ENCODE measurements at regions not wholly inside any gene's neighbourhood (a gene's known extent, or its start where the extent isn't known, plus 50 kb on each side); places are given as distances from the start of the nearest gene placed in this dataset.

DNA sequence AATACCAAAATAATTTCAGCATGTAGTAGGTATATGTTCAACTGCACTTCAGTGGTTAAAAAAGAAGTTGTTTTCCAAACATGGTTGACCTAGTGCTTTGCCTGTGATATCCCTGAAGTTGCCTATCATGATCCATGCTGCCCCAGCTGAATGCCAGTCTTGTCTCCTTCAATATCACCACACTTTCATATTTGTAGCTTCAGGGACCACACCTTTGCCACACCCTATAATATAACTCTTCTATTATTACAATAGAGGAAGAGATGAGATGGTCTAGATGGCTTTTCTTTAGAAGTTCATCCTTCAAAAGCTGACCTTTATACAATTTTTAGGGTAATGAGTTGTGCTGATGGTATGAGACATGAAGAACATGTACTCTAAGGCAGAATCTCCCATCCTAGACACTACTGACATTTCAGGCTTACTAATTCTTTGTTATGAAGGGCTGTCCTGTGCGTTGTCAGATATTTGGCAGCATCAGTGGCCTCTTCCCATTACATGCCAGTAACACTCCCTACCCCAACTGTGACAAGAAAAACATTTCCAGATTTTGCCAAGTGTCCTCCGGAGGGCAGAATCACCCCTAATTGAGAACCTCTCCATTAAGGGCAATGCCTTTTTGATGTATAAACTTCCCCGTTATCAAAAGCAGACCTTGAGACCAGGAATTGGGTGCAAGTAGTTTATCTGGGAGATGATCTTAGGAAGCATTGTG lies 76.2 kb upstream of the PLCL2 start:
- dilution Hi-C loops (cut with MboI; ENCODE audit: extremely low pct_ligation_motif_present, low sequenced_read_pairs) (no loop called here), intact Hi-C loops (cut with micrococcal nuclease) (no loop called here)
- H3K36me3 ChIP-seq (ENCODE audit: control insufficient read depth in 2 of 2, extremely low read depth in 1 of 2, insufficient read depth in 2 of 2, low read length in 2 of 2) = no peaks in the 10 kb centered on the region
- H2AFZ ChIP-seq (ENCODE audit: low read depth, low read length) = no peak overlapping the region
- BruUV-seq (replicated peaks) = no TSS peak
- no peak overlapping the region for H3K4me2 ChIP-seq (ENCODE audit: insufficient read depth, low read length)
- H4K20me1 ChIP-seq (replicated peaks; ENCODE audit: control insufficient read depth, extremely low read depth, insufficient read depth, low read length) = no peaks in the 10 kb centered on the region
- H3K79me2 ChIP-seq (ENCODE audit: control insufficient read depth, insufficient read depth, low read length) = no peaks in the 10 kb centered on the region
- H3K9ac ChIP-seq (replicated peaks; ENCODE audit: extremely low read depth, insufficient read depth, low read length) = no peak overlapping the region
- peaks cover 2 to 5% of the 10 kb centered on the region in 2 experiments for H3K27me3 ChIP-seq (ENCODE audit: control insufficient read depth in 2 of 2, insufficient read depth in 2 of 2, low read length in 2 of 2)
- H3K9me3 ChIP-seq (replicated peaks; ENCODE audit: control insufficient read depth, insufficient read depth, low read length) = no peaks in the 10 kb centered on the region
- TF ChIP-seq FOS (IDR thresholded peaks at IDR 0.05; ENCODE audit: borderline replicate concordance, insufficient read depth, low read length) (no peak), POLR2AphosphoS5 (IDR thresholded peaks at IDR 0.05; ENCODE audit: insufficient read depth, low read depth, low read length) (no peak), JUN (IDR thresholded peaks at IDR 0.05; ENCODE audit: borderline replicate concordance, insufficient read depth, insufficient read length, low read depth) (no peak)
- TF ChIP-seq, protein P1, sequence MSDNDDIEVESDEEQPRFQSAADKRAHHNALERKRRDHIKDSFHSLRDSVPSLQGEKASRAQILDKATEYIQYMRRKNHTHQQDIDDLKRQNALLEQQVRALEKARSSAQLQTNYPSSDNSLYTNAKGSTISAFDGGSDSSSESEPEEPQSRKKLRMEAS (IDR thresholded peaks at IDR 0.05; ENCODE audit: insufficient read depth, insufficient read length) = no peak
- H3K27ac ChIP-seq (ENCODE audit: insufficient read depth, low read depth, low read length) = no peak overlapping the region
- no peaks in the 10 kb centered on the region for H3K4me1 ChIP-seq (ENCODE audit: control insufficient read depth, extremely low read depth, insufficient read depth, low read length)
- no peak overlapping the region for H3K4me3 ChIP-seq (replicated peaks in 1 of 3; ENCODE audit: insufficient read depth in 1 of 3, low read depth in 1 of 3, low read length in 3 of 3)
- DNase-seq (ENCODE audit: low read depth, low spot score) (no peak), FAIRE-seq (no peak)
- CTCF ChIA-PET = interaction anchor here (1.2 to 1.4 kb wide), 2 partner anchors 20 to 119 kb away, joined by 3 to 4 read pairs; no protein-coding TSS in a partner anchor
- POLR2A ChIA-PET = no interaction called here
- no peaks in the 10 kb centered on the region for H3K9me1 ChIP-seq (replicated peaks; ENCODE audit: control insufficient read depth, extremely low read depth, insufficient read depth, low read length)

DNA sequence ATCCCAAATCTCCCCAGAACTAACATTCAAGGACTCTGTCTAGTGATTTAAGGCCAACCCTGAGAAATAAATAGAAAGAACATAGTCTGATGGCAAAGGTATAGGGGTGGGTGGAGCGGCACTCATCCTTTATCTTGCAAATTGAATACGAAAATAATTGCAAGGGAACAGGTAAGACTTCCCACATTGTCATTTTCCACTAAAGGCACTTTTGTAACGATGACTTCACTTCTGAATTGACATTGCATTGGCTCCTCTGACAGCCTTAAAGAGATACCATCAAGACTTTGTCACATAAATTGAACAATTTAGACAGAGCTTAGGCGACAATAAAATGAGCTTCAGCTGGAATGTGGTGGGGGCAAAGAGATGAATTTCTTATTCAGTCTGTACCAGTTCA lies 75.3 kb upstream of the PLCL2 start:
- POLR2A ChIA-PET = no interaction called here
- no TSS peak for BruUV-seq (replicated peaks)
- intact Hi-C loops (cut with micrococcal nuclease) = no loop called here

More for the DNA sequence above, 75.3 kb upstream of the PLCL2 start:
- no peaks in the 10 kb centered on the region for H3K36me3 ChIP-seq (ENCODE audit: control insufficient read depth in 2 of 2, extremely low read depth in 1 of 2, insufficient read depth in 2 of 2, low read length in 2 of 2)
- no peak for DNase-seq (ENCODE audit: low read depth, low spot score)
- no peak overlapping the region for H3K9ac ChIP-seq (replicated peaks; ENCODE audit: extremely low read depth, insufficient read depth, low read length)
- H3K9me3 ChIP-seq (replicated peaks; ENCODE audit: control insufficient read depth, insufficient read depth, low read length) = no peaks in the 10 kb centered on the region
- H3K9me1 ChIP-seq (replicated peaks; ENCODE audit: control insufficient read depth, extremely low read depth, insufficient read depth, low read length) = no peaks in the 10 kb centered on the region
- H3K4me3 ChIP-seq (replicated peaks in 1 of 3; ENCODE audit: insufficient read depth in 1 of 3, low read depth in 1 of 3, low read length in 3 of 3) = no peak overlapping the region
- no peaks in the 10 kb centered on the region for H4K20me1 ChIP-seq (replicated peaks; ENCODE audit: control insufficient read depth, extremely low read depth, insufficient read depth, low read length)
- no peak overlapping the region for H2AFZ ChIP-seq (ENCODE audit: low read depth, low read length)
- no peak for FAIRE-seq
- H3K27ac ChIP-seq (ENCODE audit: insufficient read depth, low read depth, low read length) = no peak overlapping the region
- no peaks in the 10 kb centered on the region for H3K4me1 ChIP-seq (ENCODE audit: control insufficient read depth, extremely low read depth, insufficient read depth, low read length)
- dilution Hi-C loops (cut with MboI; ENCODE audit: extremely low pct_ligation_motif_present, low sequenced_read_pairs) = no loop called here
- CTCF ChIA-PET = interaction anchor here (1.3 to 1.4 kb wide), 2 partner anchors 12 to 62 kb away, joined by 3 read pairs; no protein-coding TSS in a partner anchor
- no peak overlapping the region for H3K4me2 ChIP-seq (ENCODE audit: insufficient read depth, low read length)
- TF ChIP-seq MYC (IDR thresholded peaks at IDR 0.05; ENCODE audit: low read depth, low read length) (no peak), CTCF (IDR thresholded peaks at IDR 0.05; ENCODE audit: extremely low read depth in 1 of 2, insufficient read depth in 1 of 2, low read depth in 1 of 2, low read length in 2 of 2) (no peak), FOS (IDR thresholded peaks at IDR 0.05; ENCODE audit: borderline replicate concordance, insufficient read depth, low read length) (no peak), GATA2 (IDR thresholded peaks at IDR 0.05; ENCODE audit: insufficient read depth, insufficient read length, low read depth, low read length) (no peak), JUN (IDR thresholded peaks at IDR 0.05; ENCODE audit: borderline replicate concordance, insufficient read depth, insufficient read length, low read depth) (no peak), POLR2A (IDR thresholded peaks at IDR 0.05; ENCODE audit: low read depth, low read length) (no peak), POLR2AphosphoS5 (IDR thresholded peaks at IDR 0.05; ENCODE audit: insufficient read depth, low read depth, low read length) (no peak), EZH2 (IDR thresholded peaks at IDR 0.05; ENCODE audit: borderline replicate concordance, low read depth, low read length, severe bottlenecking) (no peak)
- TF ChIP-seq, protein P1 (IDR thresholded peaks at IDR 0.05; ENCODE audit: insufficient read depth, insufficient read length) = no peak
- peaks cover 2 to 5% of the 10 kb centered on the region in 2 experiments for H3K27me3 ChIP-seq (ENCODE audit: control insufficient read depth in 2 of 2, insufficient read depth in 2 of 2, low read length in 2 of 2)
- no peaks in the 10 kb centered on the region for H3K79me2 ChIP-seq (ENCODE audit: control insufficient read depth, insufficient read depth, low read length)

All from endothelial cell of umbilical vein (primary cell).